ENCODE measurements at regions not wholly inside any gene's neighbourhood (a gene's known extent, or its start where the extent isn't known, plus 50 kb on each side); places are given as distances from the start of the nearest gene placed in this dataset.

GRCh38 chr10:126851414-126852108, 53.7 kb upstream of the DOCK1 start:
- DNase-seq, result no peak

GRCh38 chr10:126854726-126855495, 50.3 kb upstream of the DOCK1 start:
- DNase-seq, result no peak

All from NCI-H524 (cell line).